ENCODE measurements at regions not wholly inside any gene's neighbourhood (a gene's known extent, or its start where the extent isn't known, plus 50 kb on each side); places are given as distances from the start of the nearest gene placed in this dataset.

DNA sequence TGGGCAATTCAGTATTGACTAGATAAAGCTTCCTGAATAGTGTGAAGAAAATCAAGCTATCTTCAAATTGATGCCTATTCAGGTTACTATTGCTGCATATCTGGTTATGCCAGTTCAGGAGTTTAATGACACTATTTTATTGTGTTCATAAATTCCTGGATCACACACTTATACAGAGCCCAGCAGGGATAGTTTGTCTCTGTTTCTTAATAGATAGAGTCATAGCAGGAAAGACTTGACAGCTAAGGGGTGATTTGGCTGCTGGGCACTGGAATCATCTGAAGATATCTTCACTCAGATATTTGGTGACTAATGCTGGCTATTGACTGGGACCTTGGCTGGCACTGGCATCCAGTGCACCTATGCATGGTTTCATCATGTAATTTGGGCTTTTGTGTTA lies 187.8 kb downstream of the PYDC2 start:
- TF ChIP-seq, protein P1, sequence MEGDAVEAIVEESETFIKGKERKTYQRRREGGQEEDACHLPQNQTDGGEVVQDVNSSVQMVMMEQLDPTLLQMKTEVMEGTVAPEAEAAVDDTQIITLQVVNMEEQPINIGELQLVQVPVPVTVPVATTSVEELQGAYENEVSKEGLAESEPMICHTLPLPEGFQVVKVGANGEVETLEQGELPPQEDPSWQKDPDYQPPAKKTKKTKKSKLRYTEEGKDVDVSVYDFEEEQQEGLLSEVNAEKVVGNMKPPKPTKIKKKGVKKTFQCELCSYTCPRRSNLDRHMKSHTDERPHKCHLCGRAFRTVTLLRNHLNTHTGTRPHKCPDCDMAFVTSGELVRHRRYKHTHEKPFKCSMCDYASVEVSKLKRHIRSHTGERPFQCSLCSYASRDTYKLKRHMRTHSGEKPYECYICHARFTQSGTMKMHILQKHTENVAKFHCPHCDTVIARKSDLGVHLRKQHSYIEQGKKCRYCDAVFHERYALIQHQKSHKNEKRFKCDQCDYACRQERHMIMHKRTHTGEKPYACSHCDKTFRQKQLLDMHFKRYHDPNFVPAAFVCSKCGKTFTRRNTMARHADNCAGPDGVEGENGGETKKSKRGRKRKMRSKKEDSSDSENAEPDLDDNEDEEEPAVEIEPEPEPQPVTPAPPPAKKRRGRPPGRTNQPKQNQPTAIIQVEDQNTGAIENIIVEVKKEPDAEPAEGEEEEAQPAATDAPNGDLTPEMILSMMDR (IDR thresholded peaks at IDR 0.05) = no peak
- no peak for TF ChIP-seq POLR2A (IDR thresholded peaks at IDR 0.05)

All from lower leg skin (tissue), 3 donors.